GM23338 (cell line): ENCODE measurements at regions not wholly inside any gene's neighbourhood (a gene's known extent, or its start where the extent isn't known, plus 50 kb on each side); places are given as distances from the start of the nearest gene placed in this dataset.

Source experiments
- ATAC-seq: fragments of 200-7000 bp; cut with Tn5 transposase; 3 replicates; pipeline ENCODE4 v1.9.1; 2020
- DNase-seq: peaks from one replicate; pipeline ENCODE4 v3.0.0-alpha.2; 2015; ENCODE audit warnings: low spot score
- H2AFZ ChIP-seq: fragments of 200-600 bp; sonication (generic); 2 replicates; pipeline ENCODE4 v1.8.0; 2016; ENCODE audit warnings: antibody characterized with exemption, mild to moderate bottlenecking, moderate library complexity
- H3F3A ChIP-seq: fragments of 200-600 bp; sonication (generic); replicated peaks from 2 replicates; pipeline ENCODE4 v1.8.0; 2017; ENCODE audit warnings: antibody characterized with exemption, mixed run types, low read depth
- H3K27ac ChIP-seq: fragments of 200-600 bp; sonication (generic); 2 replicates; pipeline ENCODE4 v1.6.1; 2016; ENCODE audit warnings: low read depth
- H3K27me3 ChIP-seq: fragments of 200-600 bp; sonication (generic); 2 replicates; pipeline ENCODE4 v1.8.0; 2016; ENCODE audit warnings: mild to moderate bottlenecking, mixed run types, moderate library complexity; ENCODE audit not compliant: insufficient read depth
- H3K36me3 ChIP-seq: fragments of 200-600 bp; sonication (generic); 2 replicates; pipeline ENCODE4 v1.8.0; 2016; ENCODE audit warnings: mild to moderate bottlenecking; ENCODE audit not compliant: insufficient read depth
- H3K4me1 ChIP-seq: fragments of 200-600 bp; sonication (generic); 2 replicates; pipeline ENCODE4 v1.8.0; 2016; ENCODE audit warnings: mild to moderate bottlenecking, moderate library complexity; ENCODE audit not compliant: insufficient read depth
- H3K4me2 ChIP-seq: fragments of 200-600 bp; sonication (generic); 2 replicates; pipeline ENCODE4 v1.7.1; 2017; ENCODE audit warnings: mixed run types
- H3K4me3 ChIP-seq: fragments of 200-600 bp; sonication (generic); 2 replicates; pipeline ENCODE4 v1.6.1; 2016; ENCODE audit warnings: mixed run types
- H3K79me2 ChIP-seq: fragments of 200-600 bp; sonication (generic); replicated peaks from 2 replicates; pipeline ENCODE4 v1.8.0; 2017; ENCODE audit warnings: mild to moderate bottlenecking; ENCODE audit not compliant: insufficient read depth
- H3K9me2 ChIP-seq: fragments of 200-600 bp; sonication (generic); 2 replicates; pipeline ENCODE4 v1.8.0; 2017; ENCODE audit not compliant: insufficient read depth
- H4K20me1 ChIP-seq: fragments of 200-600 bp; sonication (generic); replicated peaks from 2 replicates; pipeline ENCODE4 v1.8.0; 2017; ENCODE audit warnings: mild to moderate bottlenecking; ENCODE audit not compliant: insufficient read depth
- H3K27ac Mint-ChIP-seq: 2 replicates; pipeline ENCODE4 v1.8.0; 2020; ENCODE audit warnings: inconsistent platforms, mild to moderate bottlenecking, moderate library complexity, mixed read lengths
- H3K27me3 Mint-ChIP-seq: 3 replicates; pipeline ENCODE4 v1.8.0; 2022; ENCODE audit warnings: low read depth, mild to moderate bottlenecking, moderate library complexity, mixed read lengths, inconsistent platforms; ENCODE audit not compliant: insufficient read depth, poor library complexity
- H3K36me3 Mint-ChIP-seq: 3 replicates; pipeline ENCODE4 v1.8.0; 2021; ENCODE audit warnings: low read depth, mild to moderate bottlenecking, inconsistent platforms, moderate library complexity, mixed read lengths
- H3K4me1 Mint-ChIP-seq: 3 replicates; pipeline ENCODE4 v1.8.0; 2020; ENCODE audit warnings: mild to moderate bottlenecking, inconsistent platforms, mixed read lengths
- H3K4me3 Mint-ChIP-seq: 3 replicates; pipeline ENCODE4 v1.8.0; 2021; ENCODE audit warnings: moderate library complexity, mild to moderate bottlenecking, inconsistent platforms, mixed read lengths
- H3K9me3 Mint-ChIP-seq: 3 replicates; pipeline ENCODE4 v1.8.0; 2020; ENCODE audit warnings: moderate library complexity, mild to moderate bottlenecking, inconsistent platforms, mixed read lengths
- EZH2phosphoT487 ChIP-seq: fragments of 200-600 bp; sonication (generic); IDR thresholded peaks from one replicate; pipeline ENCODE4 v1.8.1; 2018; ENCODE audit warnings: antibody characterized with exemption; ENCODE audit not compliant: unreplicated experiment
- JUNB ChIP-seq: IDR thresholded peaks from one replicate; pipeline ENCODE4 v1.6.1; 2016; ENCODE audit warnings: antibody characterized with exemption; ENCODE audit not compliant: unreplicated experiment
- NANOG ChIP-seq: IDR thresholded peaks from 2 replicates; pipeline ENCODE4 v1.6.1; 2016; ENCODE audit warnings: antibody characterized with exemption, borderline replicate concordance
- POLR2AphosphoS5 ChIP-seq: IDR thresholded peaks from 2 replicates; pipeline ENCODE4 v1.6.1; 2016; ENCODE audit warnings: antibody characterized with exemption, low read depth
- ZNF114 ChIP-seq: fragments of 250-450 bp; sonication (Bioruptor Pico); IDR thresholded peaks from 2 replicates; pipeline ENCODE4 v1.5.0; 2020; ENCODE audit warnings: mild to moderate bottlenecking, moderate library complexity
- TF ChIP-seq, protein P1 (sequence below): fragments of 250-450 bp; sonication (Bioruptor Pico); IDR thresholded peaks from 2 replicates; pipeline ENCODE4 v1.5.0; 2020; ENCODE audit warnings: mild to moderate bottlenecking, moderate library complexity
- TF ChIP-seq, protein P2 (sequence below): IDR thresholded peaks from one replicate; pipeline ENCODE4 v1.6.1; 2018; ENCODE audit warnings: antibody characterized with exemption; ENCODE audit not compliant: unreplicated experiment
- TF ChIP-seq, protein P3 (sequence below): IDR thresholded peaks from 2 replicates; pipeline ENCODE4 v1.6.1; 2016; ENCODE audit warnings: antibody characterized with exemption

DNA sequence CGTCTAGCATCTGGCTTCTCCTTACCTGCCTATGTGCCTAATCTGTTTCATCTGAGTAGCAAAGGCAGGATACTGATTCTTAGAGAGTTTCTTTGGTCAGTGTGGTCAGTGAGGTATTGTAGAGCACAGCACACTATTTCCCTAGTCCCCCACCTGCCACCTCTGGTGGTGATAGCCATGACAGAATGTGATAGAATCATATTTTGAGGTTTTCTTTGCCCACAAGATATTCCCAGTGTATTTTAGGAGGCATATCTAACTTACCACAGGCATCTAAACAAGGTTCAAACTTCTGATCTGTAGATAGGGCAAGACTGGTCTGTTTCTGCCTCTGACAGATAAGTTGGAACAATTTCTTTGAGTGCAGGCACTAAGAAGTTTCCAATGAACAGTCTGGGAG is 188.0 kb downstream of the SOX2 start (continued):
- TF ChIP-seq, protein P1, sequence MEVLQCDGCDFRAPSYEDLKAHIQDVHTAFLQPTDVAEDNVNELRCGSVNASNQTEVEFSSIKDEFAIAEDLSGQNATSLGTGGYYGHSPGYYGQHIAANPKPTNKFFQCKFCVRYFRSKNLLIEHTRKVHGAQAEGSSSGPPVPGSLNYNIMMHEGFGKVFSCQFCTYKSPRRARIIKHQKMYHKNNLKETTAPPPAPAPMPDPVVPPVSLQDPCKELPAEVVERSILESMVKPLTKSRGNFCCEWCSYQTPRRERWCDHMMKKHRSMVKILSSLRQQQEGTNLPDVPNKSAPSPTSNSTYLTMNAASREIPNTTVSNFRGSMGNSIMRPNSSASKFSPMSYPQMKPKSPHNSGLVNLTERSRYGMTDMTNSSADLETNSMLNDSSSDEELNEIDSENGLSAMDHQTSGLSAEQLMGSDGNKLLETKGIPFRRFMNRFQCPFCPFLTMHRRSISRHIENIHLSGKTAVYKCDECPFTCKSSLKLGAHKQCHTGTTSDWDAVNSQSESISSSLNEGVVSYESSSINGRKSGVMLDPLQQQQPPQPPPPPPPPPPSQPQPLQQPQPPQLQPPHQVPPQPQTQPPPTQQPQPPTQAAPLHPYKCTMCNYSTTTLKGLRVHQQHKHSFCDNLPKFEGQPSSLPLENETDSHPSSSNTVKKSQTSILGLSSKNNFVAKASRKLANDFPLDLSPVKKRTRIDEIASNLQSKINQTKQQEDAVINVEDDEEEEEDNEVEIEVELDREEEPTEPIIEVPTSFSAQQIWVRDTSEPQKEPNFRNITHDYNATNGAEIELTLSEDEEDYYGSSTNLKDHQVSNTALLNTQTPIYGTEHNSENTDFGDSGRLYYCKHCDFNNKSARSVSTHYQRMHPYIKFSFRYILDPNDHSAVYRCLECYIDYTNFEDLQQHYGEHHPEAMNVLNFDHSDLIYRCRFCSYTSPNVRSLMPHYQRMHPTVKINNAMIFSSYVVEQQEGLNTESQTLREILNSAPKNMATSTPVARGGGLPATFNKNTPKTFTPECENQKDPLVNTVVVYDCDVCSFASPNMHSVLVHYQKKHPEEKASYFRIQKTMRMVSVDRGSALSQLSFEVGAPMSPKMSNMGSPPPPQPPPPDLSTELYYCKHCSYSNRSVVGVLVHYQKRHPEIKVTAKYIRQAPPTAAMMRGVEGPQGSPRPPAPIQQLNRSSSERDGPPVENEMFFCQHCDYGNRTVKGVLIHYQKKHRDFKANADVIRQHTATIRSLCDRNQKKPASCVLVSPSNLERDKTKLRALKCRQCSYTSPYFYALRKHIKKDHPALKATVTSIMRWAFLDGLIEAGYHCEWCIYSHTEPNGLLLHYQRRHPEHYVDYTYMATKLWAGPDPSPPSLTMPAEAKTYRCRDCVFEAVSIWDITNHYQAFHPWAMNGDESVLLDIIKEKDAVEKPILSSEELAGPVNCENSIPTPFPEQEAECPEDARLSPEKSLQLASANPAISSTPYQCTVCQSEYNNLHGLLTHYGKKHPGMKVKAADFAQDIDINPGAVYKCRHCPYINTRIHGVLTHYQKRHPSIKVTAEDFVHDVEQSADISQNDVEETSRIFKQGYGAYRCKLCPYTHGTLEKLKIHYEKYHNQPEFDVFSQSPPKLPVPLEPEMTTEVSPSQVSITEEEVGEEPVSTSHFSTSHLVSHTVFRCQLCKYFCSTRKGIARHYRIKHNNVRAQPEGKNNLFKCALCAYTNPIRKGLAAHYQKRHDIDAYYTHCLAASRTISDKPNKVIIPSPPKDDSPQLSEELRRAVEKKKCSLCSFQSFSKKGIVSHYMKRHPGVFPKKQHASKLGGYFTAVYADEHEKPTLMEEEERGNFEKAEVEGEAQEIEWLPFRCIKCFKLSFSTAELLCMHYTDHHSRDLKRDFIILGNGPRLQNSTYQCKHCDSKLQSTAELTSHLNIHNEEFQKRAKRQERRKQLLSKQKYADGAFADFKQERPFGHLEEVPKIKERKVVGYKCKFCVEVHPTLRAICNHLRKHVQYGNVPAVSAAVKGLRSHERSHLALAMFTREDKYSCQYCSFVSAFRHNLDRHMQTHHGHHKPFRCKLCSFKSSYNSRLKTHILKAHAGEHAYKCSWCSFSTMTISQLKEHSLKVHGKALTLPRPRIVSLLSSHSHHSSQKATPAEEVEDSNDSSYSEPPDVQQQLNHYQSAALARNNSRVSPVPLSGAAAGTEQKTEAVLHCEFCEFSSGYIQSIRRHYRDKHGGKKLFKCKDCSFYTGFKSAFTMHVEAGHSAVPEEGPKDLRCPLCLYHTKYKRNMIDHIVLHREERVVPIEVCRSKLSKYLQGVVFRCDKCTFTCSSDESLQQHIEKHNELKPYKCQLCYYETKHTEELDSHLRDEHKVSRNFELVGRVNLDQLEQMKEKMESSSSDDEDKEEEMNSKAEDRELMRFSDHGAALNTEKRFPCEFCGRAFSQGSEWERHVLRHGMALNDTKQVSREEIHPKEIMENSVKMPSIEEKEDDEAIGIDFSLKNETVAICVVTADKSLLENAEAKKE (CRISPR knock-in tag), result no peak

DNA sequence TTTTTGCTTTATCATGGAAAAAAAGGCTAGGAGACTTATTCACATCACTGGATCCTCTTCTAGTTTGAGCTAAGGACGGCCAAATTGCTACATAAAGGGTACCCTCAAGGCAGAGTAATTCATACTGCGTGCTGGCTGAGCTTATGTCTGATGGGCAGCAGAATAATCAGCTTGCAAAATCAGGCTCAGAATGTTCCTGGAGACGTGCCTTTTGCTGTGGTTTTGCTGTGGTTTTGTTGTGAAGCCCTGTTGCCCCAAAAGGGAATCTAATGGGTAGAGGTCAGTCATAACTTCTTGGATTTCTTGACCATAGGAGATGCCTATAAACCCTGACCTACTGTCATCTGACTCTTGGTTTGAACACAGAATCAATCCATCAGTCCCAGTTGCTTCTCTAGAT is 189.9 kb downstream of the SOX2 start:
- no peaks in the 10 kb centered on the region for H3K27me3 Mint-ChIP-seq
- no peak overlapping the region for H3K27ac Mint-ChIP-seq
- H3K9me3 Mint-ChIP-seq, result no peaks in the 10 kb centered on the region; the same call in 2 of the 3 replicates
- Histone ChIP-seq H3F3A (no peaks in the 10 kb centered on the region), H3K27me3 (no peaks in the 10 kb centered on the region), H3K27ac (no peak overlapping the region), H3K4me1 (no peaks in the 10 kb centered on the region), H2AFZ (0 out of 2 replicates have a peak overlapping the region, but pooled peaks have one; percentile 8), H4K20me1 (no peaks in the 10 kb centered on the region), H3K79me2 (no peaks in the 10 kb centered on the region), H3K9me2 (no peaks in the 10 kb centered on the region), H3K4me3 (no peak overlapping the region), H3K36me3 (no peaks in the 10 kb centered on the region), H3K4me2 (no peak overlapping the region)
- ATAC-seq (no peak), DNase-seq (no peak)
- no peak overlapping the region for H3K4me3 Mint-ChIP-seq
- no peaks in the 10 kb centered on the region for H3K36me3 Mint-ChIP-seq
- H3K4me1 Mint-ChIP-seq, result no peaks in the 10 kb centered on the region
- TF ChIP-seq ZNF114 (no peak), JUNB (no peak), POLR2AphosphoS5 (no peak), NANOG (no peak), EZH2phosphoT487 (no peak)
- TF ChIP-seq, protein P2, sequence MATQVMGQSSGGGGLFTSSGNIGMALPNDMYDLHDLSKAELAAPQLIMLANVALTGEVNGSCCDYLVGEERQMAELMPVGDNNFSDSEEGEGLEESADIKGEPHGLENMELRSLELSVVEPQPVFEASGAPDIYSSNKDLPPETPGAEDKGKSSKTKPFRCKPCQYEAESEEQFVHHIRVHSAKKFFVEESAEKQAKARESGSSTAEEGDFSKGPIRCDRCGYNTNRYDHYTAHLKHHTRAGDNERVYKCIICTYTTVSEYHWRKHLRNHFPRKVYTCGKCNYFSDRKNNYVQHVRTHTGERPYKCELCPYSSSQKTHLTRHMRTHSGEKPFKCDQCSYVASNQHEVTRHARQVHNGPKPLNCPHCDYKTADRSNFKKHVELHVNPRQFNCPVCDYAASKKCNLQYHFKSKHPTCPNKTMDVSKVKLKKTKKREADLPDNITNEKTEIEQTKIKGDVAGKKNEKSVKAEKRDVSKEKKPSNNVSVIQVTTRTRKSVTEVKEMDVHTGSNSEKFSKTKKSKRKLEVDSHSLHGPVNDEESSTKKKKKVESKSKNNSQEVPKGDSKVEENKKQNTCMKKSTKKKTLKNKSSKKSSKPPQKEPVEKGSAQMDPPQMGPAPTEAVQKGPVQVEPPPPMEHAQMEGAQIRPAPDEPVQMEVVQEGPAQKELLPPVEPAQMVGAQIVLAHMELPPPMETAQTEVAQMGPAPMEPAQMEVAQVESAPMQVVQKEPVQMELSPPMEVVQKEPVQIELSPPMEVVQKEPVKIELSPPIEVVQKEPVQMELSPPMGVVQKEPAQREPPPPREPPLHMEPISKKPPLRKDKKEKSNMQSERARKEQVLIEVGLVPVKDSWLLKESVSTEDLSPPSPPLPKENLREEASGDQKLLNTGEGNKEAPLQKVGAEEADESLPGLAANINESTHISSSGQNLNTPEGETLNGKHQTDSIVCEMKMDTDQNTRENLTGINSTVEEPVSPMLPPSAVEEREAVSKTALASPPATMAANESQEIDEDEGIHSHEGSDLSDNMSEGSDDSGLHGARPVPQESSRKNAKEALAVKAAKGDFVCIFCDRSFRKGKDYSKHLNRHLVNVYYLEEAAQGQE, result no peak
- TF ChIP-seq, protein P3, sequence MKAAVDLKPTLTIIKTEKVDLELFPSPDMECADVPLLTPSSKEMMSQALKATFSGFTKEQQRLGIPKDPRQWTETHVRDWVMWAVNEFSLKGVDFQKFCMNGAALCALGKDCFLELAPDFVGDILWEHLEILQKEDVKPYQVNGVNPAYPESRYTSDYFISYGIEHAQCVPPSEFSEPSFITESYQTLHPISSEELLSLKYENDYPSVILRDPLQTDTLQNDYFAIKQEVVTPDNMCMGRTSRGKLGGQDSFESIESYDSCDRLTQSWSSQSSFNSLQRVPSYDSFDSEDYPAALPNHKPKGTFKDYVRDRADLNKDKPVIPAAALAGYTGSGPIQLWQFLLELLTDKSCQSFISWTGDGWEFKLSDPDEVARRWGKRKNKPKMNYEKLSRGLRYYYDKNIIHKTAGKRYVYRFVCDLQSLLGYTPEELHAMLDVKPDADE, result no peak
